Mammary epithelial cell (primary cell): ENCODE measurements at regions not wholly inside any gene's neighbourhood (a gene's known extent, or its start where the extent isn't known, plus 50 kb on each side); places are given as distances from the start of the nearest gene placed in this dataset.
"Not testable (repeated sequence)": the region's sequence is repeated elsewhere in the genome, so short reads cannot be mapped to it uniquely, and the experiment has no call there.

Experiments
- EZH2 ChIP-seq: IDR thresholded peaks from 2 replicates; pipeline ENCODE4 v1.6.1; 2012; ENCODE audit warnings: low read length, inconsistent platforms, borderline replicate concordance
- TF ChIP-seq, protein P1 (sequence below), 2 donors: IDR thresholded peaks in 1 of 2; conservative IDR thresholded peaks in 1 of 2; 2 replicates each; pipeline ENCODE4 v1.5.1; 2011 to 2012; ENCODE audit warnings: inconsistent platforms in 2 of 2, low read length in 2 of 2, mild to moderate bottlenecking in 2 of 2, control low read depth in 1 of 2, low read depth in 1 of 2; ENCODE audit not compliant: insufficient read depth in 1 of 2; ENCODE audit errors: extremely low read depth in 1 of 2

DNA sequence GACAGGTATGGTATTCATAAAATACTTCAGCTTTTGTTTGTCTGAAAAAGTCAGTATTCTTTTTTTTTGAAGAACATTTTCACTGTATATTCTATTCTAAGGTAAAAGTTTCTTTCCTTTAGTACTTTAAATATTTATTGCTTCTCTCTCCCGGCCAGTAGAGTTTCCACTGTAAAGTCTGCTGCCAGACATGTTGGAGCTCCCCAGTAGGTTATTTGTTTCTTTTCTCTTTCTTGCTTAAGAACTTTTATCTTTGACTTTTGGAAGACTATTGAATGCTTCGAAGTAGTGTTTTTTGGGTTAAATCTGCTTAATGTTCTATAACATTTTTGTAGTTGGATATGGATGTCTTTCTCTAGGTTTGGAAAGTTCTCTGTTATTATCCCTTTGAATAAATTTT lies 1613.3 kb downstream of the SPATA31A7 start:
- TF ChIP-seq, protein P1, sequence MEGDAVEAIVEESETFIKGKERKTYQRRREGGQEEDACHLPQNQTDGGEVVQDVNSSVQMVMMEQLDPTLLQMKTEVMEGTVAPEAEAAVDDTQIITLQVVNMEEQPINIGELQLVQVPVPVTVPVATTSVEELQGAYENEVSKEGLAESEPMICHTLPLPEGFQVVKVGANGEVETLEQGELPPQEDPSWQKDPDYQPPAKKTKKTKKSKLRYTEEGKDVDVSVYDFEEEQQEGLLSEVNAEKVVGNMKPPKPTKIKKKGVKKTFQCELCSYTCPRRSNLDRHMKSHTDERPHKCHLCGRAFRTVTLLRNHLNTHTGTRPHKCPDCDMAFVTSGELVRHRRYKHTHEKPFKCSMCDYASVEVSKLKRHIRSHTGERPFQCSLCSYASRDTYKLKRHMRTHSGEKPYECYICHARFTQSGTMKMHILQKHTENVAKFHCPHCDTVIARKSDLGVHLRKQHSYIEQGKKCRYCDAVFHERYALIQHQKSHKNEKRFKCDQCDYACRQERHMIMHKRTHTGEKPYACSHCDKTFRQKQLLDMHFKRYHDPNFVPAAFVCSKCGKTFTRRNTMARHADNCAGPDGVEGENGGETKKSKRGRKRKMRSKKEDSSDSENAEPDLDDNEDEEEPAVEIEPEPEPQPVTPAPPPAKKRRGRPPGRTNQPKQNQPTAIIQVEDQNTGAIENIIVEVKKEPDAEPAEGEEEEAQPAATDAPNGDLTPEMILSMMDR (conservative IDR thresholded peaks at IDR 0.05 in 1 of 2, IDR thresholded peaks at IDR 0.05 in 1 of 2; ENCODE audit: extremely low read depth in 1 of 2, insufficient read depth in 1 of 2, low read depth in 1 of 2, low read length in 2 of 2): not testable (repeated sequence)
- TF ChIP-seq EZH2: not testable (repeated sequence)
